Nephron progenitor cell (in vitro differentiated cells): ENCODE measurements at regions not wholly inside any gene's neighbourhood (a gene's known extent, or its start where the extent isn't known, plus 50 kb on each side); places are given as distances from the start of the nearest gene placed in this dataset.
"Not testable (repeated sequence)": the region's sequence is repeated elsewhere in the genome, so short reads cannot be mapped to it uniquely, and the experiment has no call there.

Experiments used
- DNase-seq: peaks from one replicate; pipeline ENCODE4 v3.0.0; 2021
- H3K27ac Mint-ChIP-seq: 2 replicates; pipeline ENCODE4 v1.8.0; 2021; ENCODE audit warnings: mild to moderate bottlenecking, moderate library complexity, mixed read lengths
- H3K27me3 Mint-ChIP-seq: 2 replicates; pipeline ENCODE4 v1.8.0; 2021; ENCODE audit warnings: mild to moderate bottlenecking, low read depth, mixed read lengths; ENCODE audit not compliant: poor library complexity
- H3K36me3 Mint-ChIP-seq: 2 replicates; pipeline ENCODE4 v1.8.0; 2021; ENCODE audit warnings: low read depth, mixed read lengths
- H3K4me1 Mint-ChIP-seq: 2 replicates; pipeline ENCODE4 v1.8.0; 2021; ENCODE audit warnings: mixed read lengths
- H3K4me3 Mint-ChIP-seq: 2 replicates; pipeline ENCODE4 v1.8.0; 2021; ENCODE audit warnings: mild to moderate bottlenecking, moderate library complexity, mixed read lengths
- H3K9me3 Mint-ChIP-seq: 2 replicates; pipeline ENCODE4 v1.8.0; 2021; ENCODE audit warnings: mild to moderate bottlenecking, moderate library complexity, mixed read lengths
- CTCF ChIP-seq: fragments of 200-600 bp; sonication (generic); IDR thresholded peaks from 2 replicates; pipeline ENCODE4 v1.5.0; 2021; ENCODE audit warnings: antibody characterized with exemption

GRCh38 chr9:106107716-106108115, 413.4 kb downstream of the TMEM38B start:
- peaks cover 3% of the 10 kb centered on the region for H3K9me3 Mint-ChIP-seq
- H3K36me3 Mint-ChIP-seq, result no peaks in the 10 kb centered on the region
- no peak for DNase-seq
- TF ChIP-seq CTCF, result no peak
- H3K4me1 Mint-ChIP-seq, result peaks cover 22% of the 10 kb centered on the region
- peaks cover 4% of the 10 kb centered on the region for H3K27me3 Mint-ChIP-seq
- H3K27ac Mint-ChIP-seq, result peak overlapping the region; percentile 31
- H3K4me3 Mint-ChIP-seq, result no peak overlapping the region

GRCh38 chr9:106109706-106110105, 415.4 kb downstream of the TMEM38B start:
- DNase-seq, H3K9me3 Mint-ChIP-seq, H3K27ac Mint-ChIP-seq, H3K4me3 Mint-ChIP-seq, H3K36me3 Mint-ChIP-seq: not testable (repeated sequence)
- Mint-ChIP-seq H3K27me3 (peaks cover 11% of the 10 kb centered on the region), H3K4me1 (peaks cover 28% of the 10 kb centered on the region)

- DNase-seq, result no peak
- TF ChIP-seq CTCF, result no peak
- no peak overlapping the region for H3K4me3 Mint-ChIP-seq
These were observed 416.1 kb downstream of the TMEM38B start for GRCh38 chr9:106110483-106110882.

GRCh38 chr9:106111039-106111730, 416.8 kb downstream of the TMEM38B start:
- H3K4me1 Mint-ChIP-seq, result peaks cover 28% of the 10 kb centered on the region
- peaks cover 16% of the 10 kb centered on the region for H3K27me3 Mint-ChIP-seq
- H3K4me3 Mint-ChIP-seq, result no peak overlapping the region
- no peak for DNase-seq
- peaks cover 3% of the 10 kb centered on the region for H3K9me3 Mint-ChIP-seq
- peak overlapping the region; percentile 88 for H3K27ac Mint-ChIP-seq
- TF ChIP-seq CTCF, result no peak
- no peaks in the 10 kb centered on the region for H3K36me3 Mint-ChIP-seq

More at GRCh38 chr9:106110483-106110882, 416.1 kb downstream of the TMEM38B start:
- H3K27me3 Mint-ChIP-seq, result peaks cover 13% of the 10 kb centered on the region
- peaks cover 3% of the 10 kb centered on the region for H3K9me3 Mint-ChIP-seq
- H3K36me3 Mint-ChIP-seq, result no peaks in the 10 kb centered on the region
- H3K4me1 Mint-ChIP-seq, result peaks cover 28% of the 10 kb centered on the region
- H3K27ac Mint-ChIP-seq, result no peak overlapping the region

- no peaks in the 10 kb centered on the region for H3K36me3 Mint-ChIP-seq
- H3K27me3 Mint-ChIP-seq, result peaks cover 16% of the 10 kb centered on the region
- no peak overlapping the region for H3K27ac Mint-ChIP-seq
- peaks cover 28% of the 10 kb centered on the region for H3K4me1 Mint-ChIP-seq
- DNase-seq, result no peak
- H3K9me3 Mint-ChIP-seq, result peaks cover 7% of the 10 kb centered on the region
- H3K4me3 Mint-ChIP-seq, result no peak overlapping the region
- TF ChIP-seq CTCF, result no peak
These were observed 418.6 kb downstream of the TMEM38B start for GRCh38 chr9:106112935-106113334.

GRCh38 chr9:106119176-106119575, 424.8 kb downstream of the TMEM38B start:
- Mint-ChIP-seq H3K27ac (no peak overlapping the region), H3K4me3 (no peak overlapping the region), H3K27me3 (peaks cover 27% of the 10 kb centered on the region), H3K9me3 (peaks cover 9% of the 10 kb centered on the region), H3K4me1 (peaks cover 9% of the 10 kb centered on the region), H3K36me3 (no peaks in the 10 kb centered on the region)
- DNase-seq, result no peak
- no peak for TF ChIP-seq CTCF
